GM08714 (cell line): ENCODE measurements at regions not wholly inside any gene's neighbourhood (a gene's known extent, or its start where the extent isn't known, plus 50 kb on each side); places are given as distances from the start of the nearest gene placed in this dataset.
"Not testable (repeated sequence)": the region's sequence is repeated elsewhere in the genome, so short reads cannot be mapped to it uniquely, and the experiment has no call there.

Experiments used
- H3K4me3 ChIP-seq: fragments of 200-500 bp; sonication (Bioruptor generic); 2 replicates; pipeline ENCODE4 v1.5.1; 2014; ENCODE audit warnings: mild to moderate bottlenecking, low read length, inconsistent platforms
- ZNF274 ChIP-seq: IDR thresholded peaks from 2 replicates; pipeline ENCODE4 v1.6.1; 2012; ENCODE audit warnings: mild to moderate bottlenecking, low read depth, low read length

GRCh38 chr5:100188339-100188738, 346.8 kb upstream of the FAM174A start:
- no peak for TF ChIP-seq ZNF274
- no peak overlapping the region for H3K4me3 ChIP-seq

DNA sequence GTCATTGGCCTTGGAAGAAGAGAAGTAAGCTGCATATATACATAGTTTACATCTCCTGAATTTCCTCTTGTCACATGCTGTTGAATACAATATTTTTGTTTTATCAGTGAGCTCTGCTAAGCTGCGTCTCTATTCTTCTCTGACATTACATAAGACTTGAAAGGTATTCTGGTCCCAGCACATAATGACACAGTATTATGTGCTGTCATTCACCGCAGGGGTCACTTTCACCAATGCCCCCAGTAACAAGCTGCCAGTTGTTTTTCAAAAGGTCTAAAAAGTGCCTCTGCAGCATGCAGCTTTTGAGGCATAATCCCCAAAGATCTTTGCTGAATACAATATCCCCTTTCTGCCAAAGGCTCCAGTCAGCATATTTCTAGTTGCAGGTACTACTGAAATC, 349.0 kb upstream of the FAM174A start:
- no peak for TF ChIP-seq ZNF274
- H3K4me3 ChIP-seq, result no peak overlapping the region

GRCh38 chr5:100182402-100182801, 352.8 kb upstream of the FAM174A start:
- TF ChIP-seq ZNF274, result no peak
- no peak overlapping the region for H3K4me3 ChIP-seq

DNA sequence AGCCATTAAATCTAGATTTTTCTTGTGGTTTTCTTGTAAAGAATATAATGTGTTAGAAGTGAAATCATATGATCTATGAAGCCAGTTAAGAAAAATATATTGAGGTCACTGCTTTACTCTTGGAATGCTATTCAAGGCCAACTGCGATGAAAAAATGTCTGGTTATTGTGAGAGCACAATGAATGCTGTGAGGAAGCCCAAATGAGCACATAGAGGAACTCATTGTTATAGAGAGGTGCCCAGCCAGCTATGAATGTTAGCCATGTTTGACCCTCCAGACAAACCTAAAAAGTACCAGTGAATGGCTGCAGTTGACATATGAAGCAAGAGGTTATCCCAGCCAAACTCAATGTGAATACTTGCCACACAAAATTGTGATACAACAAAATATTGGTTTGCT, 359.8 kb upstream of the FAM174A start:
- no peak overlapping the region for H3K4me3 ChIP-seq
- no peak for TF ChIP-seq ZNF274

GRCh38 chr5:100165309-100165708, 369.9 kb upstream of the FAM174A start:
- no peak for TF ChIP-seq ZNF274
- no peak overlapping the region for H3K4me3 ChIP-seq

DNA sequence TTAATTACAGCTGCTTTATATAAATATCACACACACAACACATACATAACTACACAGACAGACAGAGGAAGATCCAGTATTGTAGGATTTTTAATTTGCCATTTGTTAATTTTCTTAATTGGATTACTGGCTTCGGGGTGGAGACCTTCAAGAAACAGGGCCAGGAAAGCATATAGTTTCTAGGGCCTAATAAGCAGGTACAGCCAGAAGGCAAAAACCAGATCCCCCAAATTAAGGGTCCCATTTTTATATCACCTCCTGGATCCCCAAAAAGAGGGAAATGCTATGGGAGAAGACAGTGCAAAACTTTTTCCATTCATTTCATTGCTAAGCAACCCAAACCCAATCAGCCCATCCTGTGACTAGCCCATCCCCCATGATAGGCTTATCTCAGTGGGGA, 373.3 kb upstream of the FAM174A start:
- no peak overlapping the region for H3K4me3 ChIP-seq
- TF ChIP-seq ZNF274, result no peak

- TF ChIP-seq ZNF274, result no peak
- no peak overlapping the region for H3K4me3 ChIP-seq
Observed at GRCh38 chr5:100157066-100157465, 378.1 kb upstream of the FAM174A start.

- TF ChIP-seq ZNF274, result no peak
- H3K4me3 ChIP-seq, result no peak overlapping the region
Observed at GRCh38 chr5:100148239-100148638, 386.9 kb upstream of the FAM174A start.

DNA sequence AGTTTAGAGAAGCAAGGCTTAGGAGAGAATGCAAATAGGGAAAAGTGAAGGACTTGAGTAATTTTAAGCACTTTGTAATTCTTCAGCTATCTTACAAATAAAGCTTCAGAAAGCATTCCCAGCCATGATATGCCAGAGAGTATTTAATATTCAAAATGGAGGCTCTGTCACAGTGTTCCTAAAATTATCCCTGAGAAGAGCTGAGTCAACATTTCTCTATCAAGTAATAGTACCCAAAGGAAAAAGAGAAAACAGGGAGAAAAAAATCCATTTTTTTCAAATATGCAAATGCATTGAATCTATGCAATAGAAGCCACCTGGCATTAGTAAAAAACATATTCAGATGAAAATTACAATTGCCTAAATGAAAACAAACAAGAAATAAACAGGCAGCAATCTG, 392.6 kb upstream of the FAM174A start:
- no peak overlapping the region for H3K4me3 ChIP-seq
- TF ChIP-seq ZNF274, result no peak

GRCh38 chr5:100131161-100131560, 404.0 kb upstream of the FAM174A start:
- no peak overlapping the region for H3K4me3 ChIP-seq
- TF ChIP-seq ZNF274, result no peak

GRCh38 chr5:100130307-100130706, 404.9 kb upstream of the FAM174A start:
- TF ChIP-seq ZNF274, result no peak
- no peak overlapping the region for H3K4me3 ChIP-seq

DNA sequence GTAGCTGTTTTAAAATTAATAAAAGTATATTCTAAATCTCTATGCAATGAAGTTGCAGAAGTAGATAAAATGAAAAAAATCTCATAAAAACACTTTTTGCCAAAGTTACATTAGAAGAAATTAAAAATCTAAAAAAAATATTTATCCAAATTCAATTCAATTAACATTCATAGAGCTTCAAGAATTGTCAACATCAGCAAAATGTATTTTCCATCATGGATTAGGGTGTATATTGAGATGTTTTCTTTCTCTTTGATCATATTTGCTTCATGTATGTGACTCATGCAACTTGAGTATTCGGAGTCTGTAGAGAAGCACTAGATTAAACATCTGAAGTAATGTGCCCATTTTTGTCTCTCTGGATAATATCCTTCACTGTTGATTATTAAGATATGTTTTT, 415.3 kb upstream of the FAM174A start:
- H3K4me3 ChIP-seq, result no peak overlapping the region
- TF ChIP-seq ZNF274, result no peak

- TF ChIP-seq ZNF274, result no peak
- H3K4me3 ChIP-seq, result no peak overlapping the region
Observed at GRCh38 chr5:100110497-100110896, 424.7 kb upstream of the FAM174A start.

GRCh38 chr5:100108883-100109282, 426.3 kb upstream of the FAM174A start:
- TF ChIP-seq ZNF274, result no peak

GRCh38 chr5:100103592-100104119, 431.5 kb upstream of the FAM174A start:
- not testable (repeated sequence) for H3K4me3 ChIP-seq

More at GRCh38 chr5:100108883-100109282, 426.3 kb upstream of the FAM174A start:
- H3K4me3 ChIP-seq, result no peak overlapping the region

DNA sequence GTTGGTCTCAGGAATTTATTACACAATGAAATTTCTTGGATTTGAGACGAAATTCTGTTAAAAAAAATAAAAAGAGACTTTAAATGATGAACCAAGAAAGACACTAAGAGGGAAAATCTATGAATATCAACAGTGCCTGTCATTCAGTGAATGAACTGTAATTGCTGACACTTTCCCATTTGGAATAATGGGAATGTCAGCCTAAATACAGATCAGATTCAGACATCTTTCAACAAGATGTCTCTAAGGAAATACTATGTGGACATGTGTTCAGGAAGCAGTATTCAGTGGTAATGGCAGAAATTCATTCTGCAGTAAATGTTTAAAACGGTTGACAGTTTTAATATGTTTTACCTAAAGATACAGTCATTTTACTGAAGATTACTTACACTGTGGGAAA, 433.7 kb upstream of the FAM174A start:
- not testable (repeated sequence) for H3K4me3 ChIP-seq

- H3K4me3 ChIP-seq, result not testable (repeated sequence)
Observed at GRCh38 chr5:100096328-100096727, 438.8 kb upstream of the FAM174A start.

- H3K4me3 ChIP-seq, result not testable (repeated sequence)
Observed at GRCh38 chr5:100080703-100081102, 454.5 kb upstream of the FAM174A start.

DNA sequence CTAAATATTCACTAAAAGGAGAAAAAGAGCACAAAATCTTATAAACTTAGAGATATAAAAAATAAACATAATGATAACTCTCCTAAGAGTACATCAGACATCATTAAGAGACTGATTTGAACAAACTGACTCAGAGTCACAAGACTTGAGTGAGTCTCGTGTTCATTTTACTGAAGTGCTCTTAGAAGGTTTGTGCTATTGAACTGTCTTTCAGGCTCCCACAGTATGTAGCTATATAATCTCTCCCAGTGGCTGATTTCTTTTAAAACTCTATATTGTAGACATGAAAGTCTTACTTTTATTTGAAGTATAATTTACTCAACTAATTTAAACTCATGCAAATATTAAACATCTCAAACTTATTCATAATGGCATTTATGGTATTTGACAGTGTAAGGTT, 456.0 kb upstream of the FAM174A start:
- H3K4me3 ChIP-seq, result not testable (repeated sequence)

DNA sequence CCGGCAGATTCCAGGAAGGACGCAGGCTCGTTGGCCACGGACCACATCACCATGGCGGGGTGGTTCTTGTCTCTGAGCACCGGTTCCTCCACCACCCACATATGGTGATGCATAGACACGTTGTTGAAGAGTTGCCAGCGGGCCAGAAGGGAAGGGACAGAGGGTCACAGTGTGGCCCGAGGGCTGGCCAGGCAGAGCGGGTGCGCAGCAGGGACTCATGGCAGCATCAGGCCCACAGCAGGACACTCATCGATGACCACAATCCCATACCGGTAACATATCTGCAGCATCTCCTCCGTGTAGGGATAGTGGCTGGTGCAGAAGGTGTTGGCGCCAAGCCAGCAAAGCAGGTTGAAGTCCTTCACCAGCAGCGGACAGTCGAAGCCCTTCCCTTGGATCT, 469.2 kb upstream of the FAM174A start:
- not testable (repeated sequence) for H3K4me3 ChIP-seq
